GM12878 (cell line): ENCODE measurements at regions not wholly inside any gene's neighbourhood (a gene's known extent, or its start where the extent isn't known, plus 50 kb on each side); places are given as distances from the start of the nearest gene placed in this dataset.

Experiments
- ATAC-seq: fragments of 200-7000 bp; cut with Tn5 transposase; 3 replicates; pipeline ENCODE4 v1.9.1; 2020; ENCODE audit warnings: mild to moderate bottlenecking, moderate library complexity
- BruUV-seq: library from RNA; stranded (reverse); fragments of 400-500 nt; replicated peaks from 2 replicates; lab custom pipeline; 2021; lab: Mats Ljungman, UMichigan
- CTCF ChIA-PET: fragments of 300-600 bp; sonication (Branson Sonifier 250); formaldehyde crosslinking; extraction: SDS; loops from one replicate; lab custom pipeline; 2021; ENCODE audit warnings: inconsistent platforms; lab: Yijun Ruan, JAX
- POLR2A ChIA-PET: fragments of 350-600 bp; formaldehyde crosslinking; extraction: SDS; loops from one replicate; lab custom pipeline; 2021; ENCODE audit warnings: inconsistent platforms; lab: Charles Lee
- RAD21 ChIA-PET: fragments of 300-600 bp; sonication (Branson Sonifier 250); formaldehyde crosslinking; loops from one replicate; lab custom pipeline; 2023; ENCODE audit warnings: antibody characterized with exemption; ENCODE audit not compliant: unreplicated experiment; lab: Charles Lee
- SMC1A ChIA-PET: fragments of 300-600 bp; sonication (Branson Sonifier 250); formaldehyde crosslinking; loops from one replicate; lab custom pipeline; 2023; ENCODE audit not compliant: unreplicated experiment, uncharacterized antibody; lab: Charles Lee
- DNase-seq: peaks from one replicate; pipeline ENCODE4 v3.0.0-alpha.2; 2011; ENCODE audit warnings: low read depth, low spot score
- FAIRE-seq: peaks from 3 replicates; lab custom pipeline; 2011; peaks lifted over from hg19 to GRCh38; lab: Jason Lieb, UNC
- H2AFZ ChIP-seq: 2 replicates; pipeline ENCODE4 v1.6.0; 2011; ENCODE audit warnings: low read depth, low read length, control low read depth; ENCODE audit not compliant: control insufficient read depth
- H3K27ac ChIP-seq: 2 replicates; pipeline ENCODE4 v1.5.1; 2011; ENCODE audit warnings: control low read depth; ENCODE audit not compliant: control insufficient read depth, insufficient read depth
- H3K27me3 ChIP-seq, 2 experiments: replicated peaks in 1 of 2; 2 replicates each; pipeline versions ENCODE4 v1.6.0 to v1.6.1; 2011; ENCODE audit warnings: low read length in 1 of 2; ENCODE audit not compliant: control insufficient read depth in 2 of 2, insufficient read depth in 2 of 2
- H3K36me3 ChIP-seq, 2 experiments: 2 replicates each; pipeline ENCODE4 v1.5.1; 2011; ENCODE audit warnings: low read length in 1 of 2; ENCODE audit not compliant: control insufficient read depth in 2 of 2, insufficient read depth in 2 of 2
- H3K4me1 ChIP-seq: 2 replicates; pipeline ENCODE4 v1.6.1; 2011; ENCODE audit warnings: mild to moderate bottlenecking, low read length, moderate library complexity, mixed read lengths; ENCODE audit not compliant: control insufficient read depth, insufficient read depth
- H3K4me2 ChIP-seq: 2 replicates; pipeline ENCODE4 v1.6.0; 2011; ENCODE audit warnings: control low read depth; ENCODE audit not compliant: control insufficient read depth, insufficient read depth
- H3K4me3 ChIP-seq: fragments of 200-600 bp; sonication (generic); 2 replicates; pipeline ENCODE4 v1.5.1; 2016
- H3K79me2 ChIP-seq: 2 replicates; pipeline ENCODE4 v1.6.0; 2011; ENCODE audit warnings: low read length; ENCODE audit not compliant: control insufficient read depth, insufficient read depth
- H3K9ac ChIP-seq: 2 replicates; pipeline ENCODE4 v1.8.0; 2011; ENCODE audit warnings: low read length, control low read depth, mixed read lengths; ENCODE audit not compliant: control insufficient read depth, insufficient read depth
- H3K9me3 ChIP-seq: replicated peaks from 3 replicates; pipeline ENCODE4 v1.5.1; 2011; ENCODE audit warnings: mild to moderate bottlenecking, low read length; ENCODE audit not compliant: control insufficient read depth, insufficient read depth
- H4K20me1 ChIP-seq: 2 replicates; pipeline ENCODE4 v1.6.0; 2011; ENCODE audit not compliant: control insufficient read depth, insufficient read depth
- ATF3 ChIP-seq: IDR thresholded peaks from 2 replicates; pipeline ENCODE4 v1.6.1; 2011; ENCODE audit warnings: low read depth, mild to moderate bottlenecking, low read length, moderate library complexity, borderline replicate concordance; ENCODE audit errors: extremely low read depth
- E2F8 ChIP-seq: fragments of 450-650 bp; IDR thresholded peaks from 2 replicates; pipeline ENCODE4 v1.6.1; 2018; ENCODE audit warnings: mild to moderate bottlenecking, low read depth, moderate library complexity; ENCODE audit not compliant: partially characterized antibody
- JUNB ChIP-seq: IDR thresholded peaks from 2 replicates; pipeline ENCODE4 v1.6.1; 2016; ENCODE audit warnings: antibody characterized with exemption, mild to moderate bottlenecking
- MXI1 ChIP-seq: fragments of 150-350 bp; IDR thresholded peaks from 2 replicates; pipeline ENCODE4 v1.6.1; 2011; ENCODE audit warnings: low read depth, mild to moderate bottlenecking, inconsistent platforms, low read length, improper control_type of control experiment
- NFIC ChIP-seq: IDR thresholded peaks from 2 replicates; pipeline ENCODE4 v1.6.1; 2012; ENCODE audit warnings: low read depth, mild to moderate bottlenecking, inconsistent platforms, low read length, moderate library complexity
- NFXL1 ChIP-seq: fragments of 450-650 bp; IDR thresholded peaks from 2 replicates; pipeline ENCODE4 v1.6.1; 2017; ENCODE audit warnings: antibody characterized with exemption, mild to moderate bottlenecking, borderline replicate concordance
- NKRF ChIP-seq: fragments of 450-650 bp; conservative IDR thresholded peaks from 2 replicates; pipeline ENCODE4 v1.6.1; 2017; ENCODE audit warnings: mild to moderate bottlenecking, moderate library complexity
- NR2F1 ChIP-seq: fragments of 450-650 bp; conservative IDR thresholded peaks from 2 replicates; pipeline ENCODE4 v1.6.1; 2017; ENCODE audit warnings: mild to moderate bottlenecking
- PAX8 ChIP-seq: fragments of 450-650 bp; IDR thresholded peaks from 2 replicates; pipeline ENCODE4 v1.6.1; 2017; ENCODE audit warnings: mild to moderate bottlenecking, moderate library complexity
- POLR2AphosphoS2 ChIP-seq: IDR thresholded peaks from 2 replicates; pipeline ENCODE4 v1.6.1; 2011; ENCODE audit warnings: low read depth, mild to moderate bottlenecking, low read length, improper control_type of control experiment, moderate library complexity
- TAF1 ChIP-seq: IDR thresholded peaks from 2 replicates; pipeline ENCODE4 v1.6.1; 2011; ENCODE audit warnings: mild to moderate bottlenecking, low read depth, low read length, borderline replicate concordance
- WGBS: methylation state at CpG from one replicate; pipeline ENCODE4 v1.1.6; 2016; ENCODE audit warnings: low lambda C conversion rate; ENCODE audit not compliant: insufficient replicate concordance, insufficient coverage; ENCODE audit errors: missing lambda C conversion rate; 5-methylcytosine and 5-hydroxymethylcytosine counted together
- in situ Hi-C: fragments of 300-500 bp; cut with MboI; formaldehyde crosslinking; loops from 9 replicates; pipeline ENCODE4 v1.14.3; 2018; ENCODE audit warnings: mixed read lengths
- intact Hi-C: fragments of 100-400 bp; cut with micrococcal nuclease; formaldehyde crosslinking; loops from one replicate; pipeline ENCODE4 v1.14.2; 2022; ENCODE audit not compliant: unreplicated experiment
- TF ChIP-seq, protein P1 (sequence below): fragments of 450-650 bp; IDR thresholded peaks from 2 replicates; pipeline ENCODE4 v1.6.1; 2018; ENCODE audit warnings: borderline replicate concordance, mild to moderate bottlenecking; ENCODE audit not compliant: partially characterized antibody

- H3K27ac ChIP-seq: no peak overlapping the region
- TF ChIP-seq, protein P1, sequence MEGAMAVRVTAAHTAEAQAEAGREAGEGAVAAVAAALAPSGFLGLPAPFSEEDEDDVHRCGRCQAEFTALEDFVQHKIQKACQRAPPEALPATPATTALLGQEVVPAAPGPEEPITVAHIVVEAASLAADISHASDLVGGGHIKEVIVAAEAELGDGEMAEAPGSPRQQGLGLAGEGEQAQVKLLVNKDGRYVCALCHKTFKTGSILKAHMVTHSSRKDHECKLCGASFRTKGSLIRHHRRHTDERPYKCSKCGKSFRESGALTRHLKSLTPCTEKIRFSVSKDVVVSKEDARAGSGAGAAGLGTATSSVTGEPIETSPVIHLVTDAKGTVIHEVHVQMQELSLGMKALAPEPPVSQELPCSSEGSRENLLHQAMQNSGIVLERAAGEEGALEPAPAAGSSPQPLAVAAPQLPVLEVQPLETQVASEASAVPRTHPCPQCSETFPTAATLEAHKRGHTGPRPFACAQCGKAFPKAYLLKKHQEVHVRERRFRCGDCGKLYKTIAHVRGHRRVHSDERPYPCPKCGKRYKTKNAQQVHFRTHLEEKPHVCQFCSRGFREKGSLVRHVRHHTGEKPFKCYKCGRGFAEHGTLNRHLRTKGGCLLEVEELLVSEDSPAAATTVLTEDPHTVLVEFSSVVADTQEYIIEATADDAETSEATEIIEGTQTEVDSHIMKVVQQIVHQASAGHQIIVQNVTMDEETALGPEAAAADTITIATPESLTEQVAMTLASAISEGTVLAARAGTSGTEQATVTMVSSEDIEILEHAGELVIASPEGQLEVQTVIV: no peak
- TF ChIP-seq ATF3 (no peak), NR2F1 (no peak), PAX8 (no peak), NFIC (peak; percentile 70; the same call in 1 of the 2 replicates), MXI1 (no peak), E2F8 (no peak), TAF1 (no peak), NKRF (no peak), NFXL1 (no peak), JUNB (peak; percentile 65), POLR2AphosphoS2 (no peak)
Observed at GRCh38 chr4:80138551-80139538, 58.5 kb upstream of the PRDM8 start.

More at GRCh38 chr4:80138551-80139538, 58.5 kb upstream of the PRDM8 start:
- no peak overlapping the region for H3K4me3 ChIP-seq
- ChIA-PET POLR2A (interaction anchor here (0.7 to 2.2 kb wide), 3 partner anchors 9 to 14 kb away, joined by 3 to 7 read pairs (median 3); no protein-coding TSS in a partner anchor), RAD21 (interaction anchor here (1.1 to 2.3 kb wide), 3 partner anchors 13 to 43 kb away, joined by 3 to 9 read pairs (median 5); no protein-coding TSS in a partner anchor), CTCF (interaction anchor here (1.1 to 4.2 kb wide), 7 partner anchors 12 to 116 kb away, joined by 3 to 27 read pairs (median 3); no protein-coding TSS in a partner anchor), SMC1A (interaction anchor here (0.5 to 4.7 kb wide), 8 partner anchors 8 to 83 kb away, joined by 3 to 43 read pairs (median 4); no protein-coding TSS in a partner anchor)
- no peak overlapping the region for H3K9ac ChIP-seq
- no peaks in the 10 kb centered on the region for H3K79me2 ChIP-seq
- intact Hi-C loops: no loop called here
- FAIRE-seq (no peak), ATAC-seq (peak; percentile 90), DNase-seq (peak; percentile 12)
- H3K4me2 ChIP-seq: 0 out of 2 replicates have a peak overlapping the region, but pooled peaks have one; percentile 3
- no peaks in the 10 kb centered on the region for H3K9me3 ChIP-seq
- BruUV-seq: no TSS peak
- H3K36me3 ChIP-seq: no peaks in the 10 kb centered on the region
- WGBS: 33% methylated on average over 2 of the region's 2 CpGs
- H2AFZ ChIP-seq: no peak overlapping the region
- no peaks in the 10 kb centered on the region for H4K20me1 ChIP-seq
- H3K27me3 ChIP-seq: no peaks in the 10 kb centered on the region
- in situ Hi-C loops: no loop called here
- peaks cover 3% of the 10 kb centered on the region; the same call in 1 of the 2 replicates for H3K4me1 ChIP-seq
